Bronchial epithelial cell (primary cell): ENCODE measurements at regions not wholly inside any gene's neighbourhood (a gene's known extent, or its start where the extent isn't known, plus 50 kb on each side); places are given as distances from the start of the nearest gene placed in this dataset.

ENCODE experiments used
- DNase-seq: peaks from one replicate; pipeline ENCODE4 v3.0.0-alpha.2; 2010; ENCODE audit warnings: low read depth
- FAIRE-seq: peaks from 2 replicates; lab custom pipeline; 2011; peaks lifted over from hg19 to GRCh38; lab: Jason Lieb, UNC
- H3K27me3 ChIP-seq: 2 replicates; pipeline ENCODE4 v1.5.1; 2011; ENCODE audit warnings: low read length; ENCODE audit not compliant: control insufficient read depth, insufficient read depth
- H3K36me3 ChIP-seq: 2 replicates; pipeline ENCODE4 v1.5.1; 2011; ENCODE audit warnings: low read length; ENCODE audit not compliant: control insufficient read depth, insufficient read depth
- H3K4me3 ChIP-seq: 2 replicates; pipeline ENCODE4 v1.5.1; 2011; ENCODE audit warnings: mild to moderate bottlenecking, low read depth, low read length, control low read depth
- CTCF ChIP-seq: IDR thresholded peaks from 2 replicates; pipeline ENCODE4 v1.5.1; 2011; ENCODE audit warnings: mild to moderate bottlenecking, moderate library complexity, low read length, control low read depth, inconsistent platforms; ENCODE audit not compliant: insufficient read depth, severe bottlenecking

- DNase-seq (peak; percentile 45), FAIRE-seq (peak; percentile 79)
- no peaks in the 10 kb centered on the region for H3K36me3 ChIP-seq
- TF ChIP-seq CTCF = peak; percentile 43
- no peaks in the 10 kb centered on the region for H3K27me3 ChIP-seq
- no peak overlapping the region for H3K4me3 ChIP-seq
Measured at GRCh38 chr2:41414486-41415230, 633.2 kb upstream of the PKDCC start.

- no peaks in the 10 kb centered on the region for H3K36me3 ChIP-seq
- H3K4me3 ChIP-seq = no peak overlapping the region
- DNase-seq (no peak), FAIRE-seq (no peak)
- no peak for TF ChIP-seq CTCF
- H3K27me3 ChIP-seq = no peaks in the 10 kb centered on the region
Measured at GRCh38 chr2:41417511-41417910, 630.3 kb upstream of the PKDCC start.

- DNase-seq = no peak
- no peak overlapping the region for H3K4me3 ChIP-seq
- no peak for TF ChIP-seq CTCF
- no peak for FAIRE-seq
- H3K36me3 ChIP-seq = no peaks in the 10 kb centered on the region
- H3K27me3 ChIP-seq = no peaks in the 10 kb centered on the region
Measured at GRCh38 chr2:41420219-41420618, 627.6 kb upstream of the PKDCC start.

- no peak for DNase-seq
- H3K4me3 ChIP-seq = no peak overlapping the region
- no peak for TF ChIP-seq CTCF
- no peaks in the 10 kb centered on the region for H3K36me3 ChIP-seq
- H3K27me3 ChIP-seq = no peaks in the 10 kb centered on the region
- FAIRE-seq = no peak
Measured at GRCh38 chr2:41420872-41421271, 626.9 kb upstream of the PKDCC start.

- FAIRE-seq (no peak), DNase-seq (no peak)
- no peak for TF ChIP-seq CTCF
- H3K36me3 ChIP-seq = no peaks in the 10 kb centered on the region
- H3K27me3 ChIP-seq = no peaks in the 10 kb centered on the region
- H3K4me3 ChIP-seq = no peak overlapping the region
Measured at GRCh38 chr2:41431756-41432155, 616.1 kb upstream of the PKDCC start.

- DNase-seq = no peak
- no peak for FAIRE-seq
- H3K36me3 ChIP-seq = no peaks in the 10 kb centered on the region
- H3K27me3 ChIP-seq = no peaks in the 10 kb centered on the region
- no peak for TF ChIP-seq CTCF
- no peak overlapping the region for H3K4me3 ChIP-seq
Measured at GRCh38 chr2:41432459-41432858, 615.4 kb upstream of the PKDCC start.
